ENCODE measurements at regions not wholly inside any gene's neighbourhood (a gene's known extent, or its start where the extent isn't known, plus 50 kb on each side); places are given as distances from the start of the nearest gene placed in this dataset.

DNA sequence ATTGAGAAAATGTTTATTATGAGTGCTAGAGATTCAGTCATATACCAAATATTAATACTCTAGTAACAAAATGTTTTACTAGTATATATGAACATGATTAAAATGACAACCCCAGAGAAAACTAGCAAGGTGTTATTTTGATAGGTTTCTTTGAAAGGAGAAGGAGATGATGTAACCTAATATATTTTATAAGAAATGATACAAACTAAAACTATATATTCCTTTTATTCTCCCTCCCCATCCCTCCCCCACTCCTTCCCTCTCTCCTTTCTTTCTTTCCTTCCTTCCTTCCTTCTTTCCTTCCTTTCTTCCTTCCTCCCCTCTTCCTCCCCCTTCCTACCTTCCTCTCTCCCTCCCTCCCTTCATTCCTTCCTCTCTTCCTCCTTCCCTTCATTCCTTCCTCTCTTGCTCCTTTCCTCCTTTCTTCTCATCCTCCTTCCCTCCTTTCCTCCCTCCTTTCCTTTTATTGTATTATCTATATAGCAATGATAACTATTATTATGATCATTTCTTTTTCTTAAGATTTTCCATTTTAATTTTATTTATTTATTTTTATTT is 215.3 kb upstream of the MEF2C start:
- DNase-seq = no peak

GRCh38 chr5:89097103-89097502 is 214.1 kb upstream of the MEF2C start:
- no peak for DNase-seq

- no peak for DNase-seq
Measured at GRCh38 chr5:89095341-89095740, 212.4 kb upstream of the MEF2C start.

- peak; percentile 75 for DNase-seq
Measured at GRCh38 chr5:89090037-89090436, 207.1 kb upstream of the MEF2C start.

- no peak for DNase-seq
Measured at GRCh38 chr5:89087551-89088318, 204.8 kb upstream of the MEF2C start.

GRCh38 chr5:89087128-89087527 is 204.1 kb upstream of the MEF2C start:
- DNase-seq = no peak

GRCh38 chr5:89086390-89087086 is 203.6 kb upstream of the MEF2C start:
- no peak for DNase-seq

- DNase-seq = no peak
Measured at GRCh38 chr5:89083791-89084190, 200.8 kb upstream of the MEF2C start.

DNA sequence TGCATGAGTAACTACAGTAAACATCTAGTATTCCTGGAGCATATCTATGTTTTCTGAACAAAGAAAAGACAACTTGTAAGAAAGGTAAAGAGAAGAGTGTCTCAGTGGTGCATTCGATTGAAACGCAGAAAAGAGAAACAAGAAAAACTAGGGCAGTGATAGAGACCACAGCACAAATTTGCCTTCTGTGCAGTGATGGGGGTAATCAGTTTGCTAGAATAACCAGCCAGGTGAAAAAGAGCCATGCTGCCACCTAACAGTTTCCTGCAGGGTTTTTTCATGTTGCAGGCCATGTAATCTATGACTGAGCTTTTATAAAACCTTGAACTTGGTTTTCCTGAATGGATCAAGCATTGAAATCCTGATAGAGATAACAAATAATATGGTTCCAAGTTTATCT is 198.4 kb upstream of the MEF2C start:
- peak; percentile 3 for DNase-seq

DNA sequence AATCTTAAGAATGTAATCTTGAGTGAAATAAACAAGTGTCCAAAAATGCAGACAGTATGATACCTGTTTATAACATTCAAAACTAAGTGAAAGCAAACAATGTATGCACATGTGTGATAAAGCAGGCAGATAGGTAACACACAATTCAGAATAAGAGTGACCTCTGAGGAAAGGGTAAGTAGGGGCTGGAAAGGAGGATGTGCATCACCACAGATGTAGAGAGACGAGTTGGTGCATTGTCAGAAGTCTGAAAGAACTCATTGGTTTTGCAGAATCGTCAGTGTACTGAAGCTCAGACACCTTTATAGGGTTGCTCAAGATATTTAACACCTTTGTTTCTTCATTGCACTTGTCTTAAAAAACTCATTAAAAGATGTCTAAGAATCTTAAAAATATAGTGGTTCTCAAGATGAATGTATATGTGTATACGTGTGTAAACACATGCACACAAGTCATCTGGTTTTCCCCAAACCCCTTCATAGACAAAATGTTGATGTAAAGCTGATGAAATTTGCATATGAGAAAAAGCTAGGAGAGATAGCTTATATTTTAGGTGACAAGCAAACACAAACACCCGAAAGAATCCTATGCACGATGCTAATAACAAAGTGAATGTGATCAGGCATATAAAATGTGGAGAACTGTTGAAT is 197.6 kb upstream of the MEF2C start:
- no peak for DNase-seq

DNA sequence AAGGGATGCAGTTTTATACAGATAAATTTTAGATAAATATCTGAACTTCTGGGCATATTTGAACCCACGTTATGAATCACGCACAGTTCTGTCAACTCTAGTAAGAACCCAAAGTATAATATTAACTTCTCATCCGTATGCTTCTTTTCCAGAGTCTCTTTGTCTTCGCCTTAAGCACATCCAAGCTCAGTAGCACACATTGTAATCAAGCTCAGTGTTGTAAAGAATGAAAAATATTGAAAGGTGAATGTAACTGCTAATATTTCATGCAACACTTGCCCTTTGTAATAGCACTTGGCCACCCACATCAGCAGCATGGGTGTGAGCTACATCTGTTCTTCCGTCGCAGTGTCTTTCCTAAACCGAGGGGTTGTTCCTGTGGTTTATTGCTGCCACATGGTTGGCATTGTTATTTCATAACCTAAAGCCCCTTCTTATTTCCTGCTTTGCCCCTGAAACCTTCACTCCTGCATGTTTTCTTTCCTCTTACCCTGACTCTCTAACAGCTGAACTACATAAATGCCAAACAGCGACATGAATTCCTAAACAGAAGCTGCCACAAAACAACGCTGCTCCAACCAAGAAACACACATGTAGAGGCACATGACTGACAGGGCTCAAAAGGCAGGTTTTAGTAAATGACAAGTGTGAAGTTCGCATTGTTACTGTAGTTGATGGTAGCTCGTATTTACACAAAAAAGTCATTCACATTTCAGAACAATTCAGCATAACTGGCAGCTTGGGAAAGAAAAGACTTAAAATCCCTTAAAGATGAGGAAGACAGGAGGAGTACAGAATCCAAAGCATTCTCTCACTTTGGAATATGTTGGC is 190.1 kb upstream of the MEF2C start:
- DNase-seq = no peak

DNA sequence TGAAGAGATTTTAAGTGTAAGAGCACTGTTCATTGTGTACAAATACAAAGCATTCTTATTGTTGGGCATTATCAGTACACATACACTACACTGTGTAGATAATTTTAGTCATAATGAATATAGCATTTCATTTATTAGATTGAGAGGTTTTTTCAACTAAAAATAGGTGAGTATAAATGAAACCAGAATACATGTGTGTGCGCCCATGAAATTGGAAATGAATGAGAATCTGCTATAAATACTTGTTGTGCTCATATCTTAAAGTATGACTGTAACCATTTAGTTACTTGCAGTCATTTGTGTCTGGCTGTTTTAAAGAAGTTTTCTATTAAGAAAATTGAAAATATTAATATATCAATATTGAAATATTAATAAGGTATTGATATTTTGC is 189.0 kb upstream of the MEF2C start:
- DNase-seq = no peak

GRCh38 chr5:89071101-89071940 is 188.3 kb upstream of the MEF2C start:
- DNase-seq = no peak

DNA sequence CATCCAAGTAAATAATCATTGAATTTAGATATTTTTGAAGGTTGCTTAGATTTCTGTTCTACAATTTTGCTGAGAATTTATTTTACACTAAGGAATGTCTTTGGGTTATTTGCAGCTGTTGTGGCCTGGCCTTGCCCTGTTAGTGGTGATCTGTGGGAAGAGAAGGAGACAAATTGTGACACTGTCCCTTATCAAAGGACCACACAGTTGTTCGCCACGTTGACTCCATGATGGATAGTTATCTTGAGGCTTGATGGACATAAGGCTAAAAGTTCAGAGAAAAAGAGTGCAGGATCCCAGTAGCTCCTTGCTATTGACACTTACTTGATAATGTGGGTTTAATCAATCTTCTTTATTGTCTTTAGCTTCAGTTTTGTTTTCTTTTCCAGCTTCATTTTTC is 186.6 kb upstream of the MEF2C start:
- DNase-seq = no peak

DNA sequence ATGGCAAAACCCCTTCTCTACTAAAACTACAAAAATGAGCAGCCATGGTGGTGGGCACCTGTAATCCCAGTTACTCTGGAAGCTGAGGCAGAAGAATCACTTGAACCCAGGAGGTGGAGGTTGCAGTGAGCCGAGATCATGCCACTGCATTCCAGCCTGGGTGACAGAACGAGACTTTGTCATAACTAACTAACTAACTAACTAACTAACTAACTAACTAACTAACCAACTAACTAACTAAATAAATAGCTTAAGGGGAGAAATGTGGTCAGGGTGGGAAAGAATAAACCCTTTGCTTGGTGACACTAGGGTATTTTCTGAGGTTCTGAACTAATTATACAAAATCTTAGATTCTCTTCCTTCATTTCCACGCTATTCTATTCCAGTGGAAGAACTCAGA is 184.4 kb upstream of the MEF2C start:
- no peak for DNase-seq

DNA sequence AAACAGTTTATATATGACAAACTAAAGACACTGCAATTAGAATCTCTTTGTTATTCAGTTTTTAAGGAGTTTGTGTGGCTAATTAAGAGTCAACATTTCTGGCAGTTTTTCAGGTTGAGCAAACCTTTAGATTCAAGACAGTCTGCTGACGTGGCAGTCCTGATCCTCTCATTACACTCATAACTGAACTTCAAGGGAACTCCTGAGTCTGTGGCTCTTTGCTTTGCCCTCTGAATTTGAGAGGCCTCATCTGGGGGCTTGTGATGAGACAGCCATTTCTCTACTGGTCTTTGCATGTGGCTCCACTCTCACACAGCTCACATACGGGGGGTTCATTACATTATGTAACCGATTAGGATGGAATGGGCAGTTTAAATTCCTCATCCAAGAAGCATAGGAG is 182.9 kb upstream of the MEF2C start:
- no peak for DNase-seq

GRCh38 chr5:89064736-89065135 is 181.8 kb upstream of the MEF2C start:
- no peak for DNase-seq

DNA sequence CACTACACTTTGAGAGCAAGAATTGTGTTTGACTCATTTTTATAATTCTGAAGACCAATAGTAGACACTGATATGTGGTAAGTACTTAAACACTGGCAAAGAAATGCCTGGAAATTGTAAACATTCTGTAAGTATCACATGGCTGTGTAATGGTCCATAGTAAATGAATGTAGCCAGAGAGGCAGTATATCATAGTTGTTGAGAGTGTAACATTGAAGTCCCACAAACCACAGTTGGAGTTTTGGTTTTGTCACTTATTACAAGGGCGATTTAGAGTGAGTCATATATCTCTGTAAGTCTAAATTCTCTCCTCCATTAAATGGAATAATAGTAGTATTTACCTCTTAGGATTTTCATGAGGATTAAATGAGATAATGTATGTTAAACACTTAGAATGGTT is 181.1 kb upstream of the MEF2C start:
- no peak for DNase-seq

- no peak for DNase-seq
Measured at GRCh38 chr5:89060768-89061167, 177.8 kb upstream of the MEF2C start.

DNA sequence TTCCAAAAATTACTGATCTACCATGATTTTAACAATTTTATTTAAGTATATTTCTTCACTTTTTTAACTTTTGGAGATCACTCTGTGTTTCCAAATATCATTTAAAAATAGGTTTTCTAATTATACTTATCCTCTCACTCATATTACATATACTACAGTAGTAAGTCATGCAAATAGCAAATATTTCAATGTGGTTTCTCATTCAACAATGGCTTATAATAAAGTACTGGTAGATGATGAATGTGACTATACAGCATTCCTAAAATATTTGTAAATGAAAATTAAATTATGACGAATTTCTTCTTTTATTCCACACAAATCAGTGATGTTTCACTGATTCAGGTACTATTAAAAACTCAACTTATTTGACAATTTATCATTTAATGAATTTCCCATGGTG is 176.3 kb upstream of the MEF2C start:
- no peak for DNase-seq

DNA sequence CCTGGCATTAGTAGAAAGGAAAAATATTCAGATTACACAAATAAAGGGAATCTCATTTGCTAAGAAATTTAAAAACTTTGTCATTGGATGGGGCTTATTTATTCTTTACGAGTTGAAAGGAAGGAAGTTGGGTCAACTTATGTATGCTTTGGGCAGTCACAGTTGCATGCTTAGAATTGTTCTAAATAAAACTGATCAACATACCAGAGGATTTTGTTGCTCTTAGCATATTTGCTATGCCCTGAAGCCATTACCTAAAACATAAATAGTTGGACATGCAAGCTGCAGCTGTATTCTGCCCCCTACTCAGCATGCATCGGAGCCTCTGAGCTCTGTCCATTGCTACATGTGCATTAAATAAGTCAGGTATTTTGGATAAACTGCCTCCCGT is 172.7 kb upstream of the MEF2C start:
- no peak for DNase-seq

Measured in NCI-H526 treated with DMSO at 0.1 percent for 48 hours (cell line).